H1 (cell line): ENCODE measurements at regions not wholly inside any gene's neighbourhood (a gene's known extent, or its start where the extent isn't known, plus 50 kb on each side); places are given as distances from the start of the nearest gene placed in this dataset.

Experiments
- CTCF ChIA-PET: fragments of 300-600 bp; sonication (Branson Sonifier 250); formaldehyde crosslinking; loops from one replicate; lab custom pipeline; 2021; ENCODE audit not compliant: partially characterized antibody; lab: Charles Lee
- POLR2A ChIA-PET: fragments of 300-600 bp; sonication (Branson Sonifier 250); formaldehyde crosslinking; loops from one replicate; lab custom pipeline; 2021; ENCODE audit warnings: inconsistent platforms; ENCODE audit not compliant: partially characterized antibody; lab: Charles Lee
- DNase-seq, 2 experiments: peaks; one replicate each; pipeline versions ENCODE4 v3.0.0 to v3.0.0-alpha.2; 2010 to 2022; ENCODE audit warnings: low spot score in 2 of 2, low read depth in 1 of 2, mixed read lengths in 1 of 2
- FAIRE-seq: peaks from 2 replicates; lab custom pipeline; 2011; peaks lifted over from hg19 to GRCh38; lab: Jason Lieb, UNC
- H2AFZ ChIP-seq: 2 replicates; pipeline ENCODE4 v1.8.1; 2012; ENCODE audit warnings: low read length, inconsistent platforms
- H2AK5ac ChIP-seq: 2 replicates; pipeline ENCODE4 v1.6.1; 2013; ENCODE audit warnings: low read depth, low read length
- H2BK120ac ChIP-seq: replicated peaks from 2 replicates; pipeline ENCODE3; 2013; ENCODE audit warnings: low read depth, low read length, inconsistent platforms
- H2BK12ac ChIP-seq: 2 replicates; pipeline ENCODE4 v1.6.1; 2013; ENCODE audit warnings: low read depth, low read length
- H2BK15ac ChIP-seq: 2 replicates; pipeline ENCODE4 v1.6.1; 2013; ENCODE audit warnings: low read length
- H2BK20ac ChIP-seq: 2 replicates; pipeline ENCODE4 v1.6.1; 2013; ENCODE audit warnings: low read length
- H2BK5ac ChIP-seq: 2 replicates; pipeline ENCODE4 v1.6.1; 2013; ENCODE audit warnings: low read depth, low read length
- H3K14ac ChIP-seq: 2 replicates; pipeline ENCODE4 v1.6.1; 2013; ENCODE audit warnings: inconsistent platforms; ENCODE audit not compliant: insufficient read length
- H3K18ac ChIP-seq: 2 replicates; pipeline ENCODE4 v1.6.1; 2013; ENCODE audit warnings: low read length; ENCODE audit errors: extremely low read depth
- H3K23ac ChIP-seq: 2 replicates; pipeline ENCODE4 v1.6.1; 2013; ENCODE audit warnings: inconsistent platforms; ENCODE audit not compliant: insufficient read length
- H3K23me2 ChIP-seq: 2 replicates; pipeline ENCODE4 v1.6.1; 2013; ENCODE audit warnings: low read depth, low read length
- H3K27ac ChIP-seq: 2 replicates; pipeline ENCODE4 v1.6.1; 2011; ENCODE audit warnings: low read depth, low read length, inconsistent platforms
- H3K27me3 ChIP-seq, 4 experiments: replicated peaks in 1 of 4; 1 replicate in 1 of 4; 2 replicates in 3 of 4; pipeline versions ENCODE4 v1.6.1 to v1.8.1; 2011 to 2013; ENCODE audit warnings: low read length in 3 of 4, mild to moderate bottlenecking in 3 of 4, inconsistent platforms in 2 of 4, mixed read lengths in 2 of 4, moderate library complexity in 1 of 4; ENCODE audit not compliant: control insufficient read depth in 3 of 4, insufficient read depth in 3 of 4; ENCODE audit errors: extremely low read depth in 1 of 4
- H3K36me3 ChIP-seq, 4 experiments: 2 replicates each; pipeline versions ENCODE4 v1.6.1 to v1.8.1; 2011 to 2013; ENCODE audit warnings: mild to moderate bottlenecking in 4 of 4, low read length in 3 of 4, moderate library complexity in 2 of 4, control low read depth in 1 of 4, inconsistent platforms in 1 of 4; ENCODE audit not compliant: insufficient read depth in 4 of 4, control insufficient read depth in 2 of 4
- H3K4ac ChIP-seq: replicated peaks from 2 replicates; pipeline ENCODE3; 2013; ENCODE audit warnings: low read length, low read depth, mixed read lengths, inconsistent platforms; ENCODE audit not compliant: insufficient read length
- H3K4me1 ChIP-seq, 4 experiments: replicated peaks in 1 of 4; 1 replicate in 1 of 4; 2 replicates in 3 of 4; pipeline versions ENCODE4 v1.6.1 to v1.8.1; 2011 to 2013; ENCODE audit warnings: low read length in 3 of 4, inconsistent platforms in 2 of 4, mixed read lengths in 1 of 4; ENCODE audit not compliant: insufficient read depth in 4 of 4, control insufficient read depth in 3 of 4
- H3K4me2 ChIP-seq, 2 experiments: 2 replicates each; pipeline versions ENCODE4 v1.6.1 to v1.8.1; 2011 to 2013; ENCODE audit warnings: low read depth in 2 of 2, low read length in 2 of 2, control low read depth in 1 of 2, inconsistent platforms in 1 of 2, mild to moderate bottlenecking in 1 of 2; ENCODE audit not compliant: insufficient read depth in 1 of 2
- H3K4me3 ChIP-seq, 4 experiments: fragments of 200-600, 300-600 bp in 1 of 4; sonication (generic), shearing (Covaris generic), sonication (Bioruptor Twin) in 1 of 4; 2 replicates each; pipeline versions ENCODE4 v1.5.1 to v1.8.1; 2011 to 2016; ENCODE audit warnings: low read length in 4 of 4, low read depth in 3 of 4, control low read depth in 2 of 4, inconsistent platforms in 2 of 4, mild to moderate bottlenecking in 2 of 4, mixed read lengths in 1 of 4, moderate library complexity in 1 of 4; ENCODE audit not compliant: insufficient read depth in 2 of 4; ENCODE audit errors: extremely low read depth in 1 of 4
- H3K56ac ChIP-seq: replicated peaks from 2 replicates; pipeline ENCODE3; 2013; ENCODE audit warnings: low read depth, mild to moderate bottlenecking, mixed read lengths, low read length, inconsistent platforms; ENCODE audit not compliant: insufficient read length
- H3K79me1 ChIP-seq: 2 replicates; pipeline ENCODE4 v1.6.1; 2013; ENCODE audit warnings: low read depth, low read length, control low read depth
- H3K79me2 ChIP-seq, 2 experiments: 2 replicates each; pipeline versions ENCODE4 v1.6.1 to v1.8.1; 2012 to 2013; ENCODE audit warnings: low read length in 2 of 2, mild to moderate bottlenecking in 2 of 2, inconsistent platforms in 1 of 2; ENCODE audit not compliant: insufficient read depth in 2 of 2, control insufficient read depth in 1 of 2
- H3K9ac ChIP-seq, 4 experiments: replicated peaks in 1 of 4; 1 replicate in 1 of 4; 2 replicates in 3 of 4; pipeline versions ENCODE4 v1.6.1 to v1.8.1; 2011 to 2013; ENCODE audit warnings: low read depth in 3 of 4, low read length in 3 of 4, control low read depth in 2 of 4, mild to moderate bottlenecking in 2 of 4, moderate library complexity in 2 of 4, inconsistent platforms in 1 of 4; ENCODE audit errors: extremely low read depth in 1 of 4
- H3K9me3 ChIP-seq, 2 experiments: 2 replicates each; pipeline versions ENCODE4 v1.6.1 to v1.8.1; 2012 to 2013; ENCODE audit warnings: mild to moderate bottlenecking in 2 of 2, moderate library complexity in 2 of 2, control low read depth in 1 of 2, inconsistent platforms in 1 of 2, low read depth in 1 of 2, low read length in 1 of 2, mixed read lengths in 1 of 2; ENCODE audit not compliant: insufficient read depth in 2 of 2
- H4K20me1 ChIP-seq, 2 experiments: replicated peaks in 1 of 2; 2 replicates each; pipeline versions ENCODE3 to v1.8.1; 2011 to 2013; ENCODE audit warnings: inconsistent platforms in 2 of 2, low read length in 2 of 2, mild to moderate bottlenecking in 1 of 2; ENCODE audit not compliant: insufficient read depth in 2 of 2, control insufficient read depth in 1 of 2
- H4K5ac ChIP-seq: 2 replicates; pipeline ENCODE4 v1.6.1; 2013; ENCODE audit warnings: low read length, low read depth, mixed read lengths, inconsistent platforms; ENCODE audit not compliant: insufficient read length
- H4K8ac ChIP-seq: 2 replicates; pipeline ENCODE4 v1.8.0; 2013; ENCODE audit warnings: mild to moderate bottlenecking, moderate library complexity, low read length, inconsistent platforms; ENCODE audit not compliant: insufficient read depth; ENCODE audit errors: extremely low read depth
- H4K91ac ChIP-seq: replicated peaks from 2 replicates; pipeline ENCODE3; 2013; ENCODE audit warnings: low read length, mixed read lengths, inconsistent platforms; ENCODE audit not compliant: insufficient read length
- BCL11A ChIP-seq, 2 experiments: IDR thresholded peaks; one replicate each; pipeline ENCODE4 v1.6.1; 2011; ENCODE audit warnings: low read depth in 2 of 2, low read length in 2 of 2, mild to moderate bottlenecking in 2 of 2
- JUN ChIP-seq: IDR thresholded peaks from 2 replicates; pipeline ENCODE4 v1.6.1; 2011; ENCODE audit warnings: low read depth, mild to moderate bottlenecking, improper control_type of control experiment, low read length
- JUND ChIP-seq: IDR thresholded peaks from 2 replicates; pipeline ENCODE4 v1.6.1; 2011; ENCODE audit warnings: mild to moderate bottlenecking, improper control_type of control experiment, low read length
- POLR2A ChIP-seq, 2 experiments: IDR thresholded peaks; 1 replicate in 1 of 2; 2 replicates in 1 of 2; pipeline ENCODE4 v1.6.1; 2011; ENCODE audit warnings: low read depth in 2 of 2, low read length in 2 of 2, mild to moderate bottlenecking in 2 of 2; ENCODE audit errors: control extremely low read depth in 1 of 2
- SP1 ChIP-seq: IDR thresholded peaks from 2 replicates; pipeline ENCODE4 v1.6.1; 2011; ENCODE audit warnings: low read depth, low read length
- WGBS, 2 experiments: shearing (Covaris generic) in 1 of 2; methylation state at CpG; one replicate each; pipeline versions ENCODE4 v1.1.6 to v1.1.7; 2013 to 2015; ENCODE audit warnings: low lambda C conversion rate in 2 of 2, mixed read lengths in 2 of 2, inconsistent platforms in 1 of 2, low coverage in 1 of 2, missing lambda C conversion rate in 1 of 2; ENCODE audit not compliant: insufficient replicate concordance in 2 of 2, insufficient coverage in 1 of 2, insufficient read length in 1 of 2; ENCODE audit errors: extremely low coverage in 1 of 2, missing lambda C conversion rate in 1 of 2; 5-methylcytosine and 5-hydroxymethylcytosine counted together
- TF ChIP-seq, protein P1 (sequence below): IDR thresholded peaks from 2 replicates; pipeline ENCODE4 v1.6.1; 2012; ENCODE audit warnings: low read length, inconsistent platforms

- H3K27ac ChIP-seq: no peak overlapping the region
- H3K79me2 ChIP-seq: no peaks in the 10 kb centered on the region
- H4K8ac ChIP-seq: no peak overlapping the region
- ChIA-PET CTCF (interaction anchor here (1.3 kb wide), 1 partner anchor 35 kb away, joined by 4 read pairs; no protein-coding TSS in a partner anchor), POLR2A (no interaction called here)
- no peak overlapping the region for H3K23ac ChIP-seq
- H3K4ac ChIP-seq: no peak overlapping the region
- no peaks in the 10 kb centered on the region for H3K36me3 ChIP-seq
- H3K4me1 ChIP-seq: no peaks in the 10 kb centered on the region
- H3K56ac ChIP-seq: no peak overlapping the region
- no peaks in the 10 kb centered on the region for H3K9me3 ChIP-seq
- H3K27me3 ChIP-seq: no peaks in the 10 kb centered on the region
- H4K91ac ChIP-seq: no peak overlapping the region
- DNase-seq: no peak
- H3K4me2 ChIP-seq: no peak overlapping the region
- H3K23me2 ChIP-seq: no peaks in the 10 kb centered on the region; the same call in 1 of the 2 replicates
- no peak overlapping the region for H2BK12ac ChIP-seq
- no peak for FAIRE-seq
- H2BK5ac ChIP-seq: no peak overlapping the region
- no peak overlapping the region for H2BK15ac ChIP-seq
- H4K20me1 ChIP-seq: no peaks in the 10 kb centered on the region
- H2AFZ ChIP-seq: no peak overlapping the region
- H2BK120ac ChIP-seq: no peak overlapping the region
- H2AK5ac ChIP-seq: no peak overlapping the region
- no peak overlapping the region for H3K18ac ChIP-seq
- no peak overlapping the region for H3K14ac ChIP-seq
- TF ChIP-seq BCL11A (IDR thresholded peaks at IDR 0.05; ENCODE audit: low read depth in 2 of 2, low read length in 2 of 2) (no peak), POLR2A (IDR thresholded peaks at IDR 0.05; ENCODE audit: control extremely low read depth in 1 of 2, low read depth in 2 of 2, low read length in 2 of 2) (no peak), SP1 (no peak), JUN (no peak), JUND (no peak)
- TF ChIP-seq, protein P1, sequence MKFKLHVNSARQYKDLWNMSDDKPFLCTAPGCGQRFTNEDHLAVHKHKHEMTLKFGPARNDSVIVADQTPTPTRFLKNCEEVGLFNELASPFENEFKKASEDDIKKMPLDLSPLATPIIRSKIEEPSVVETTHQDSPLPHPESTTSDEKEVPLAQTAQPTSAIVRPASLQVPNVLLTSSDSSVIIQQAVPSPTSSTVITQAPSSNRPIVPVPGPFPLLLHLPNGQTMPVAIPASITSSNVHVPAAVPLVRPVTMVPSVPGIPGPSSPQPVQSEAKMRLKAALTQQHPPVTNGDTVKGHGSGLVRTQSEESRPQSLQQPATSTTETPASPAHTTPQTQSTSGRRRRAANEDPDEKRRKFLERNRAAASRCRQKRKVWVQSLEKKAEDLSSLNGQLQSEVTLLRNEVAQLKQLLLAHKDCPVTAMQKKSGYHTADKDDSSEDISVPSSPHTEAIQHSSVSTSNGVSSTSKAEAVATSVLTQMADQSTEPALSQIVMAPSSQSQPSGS: no peak
- H4K5ac ChIP-seq: no peak overlapping the region
- H3K4me3 ChIP-seq: no peak overlapping the region
- no peaks in the 10 kb centered on the region for H3K79me1 ChIP-seq
- no peak overlapping the region for H2BK20ac ChIP-seq
- 91% methylated on average over 5 of the region's 5 CpGs; no CpG with 5 or more reads in 1 of the 2 experiments for WGBS, 2 experiments
- no peak overlapping the region for H3K9ac ChIP-seq
Observed at GRCh38 chr16:55078153-55078552, 147.5 kb downstream of the IRX5 start.
